Mesenchymal stem cell (in vitro differentiated cells and primary cell): ENCODE measurements at regions not wholly inside any gene's neighbourhood (a gene's known extent, or its start where the extent isn't known, plus 50 kb on each side); places are given as distances from the start of the nearest gene placed in this dataset.

Experiments used
- DNase-seq: peaks from one replicate; pipeline ENCODE4 v3.0.0-alpha.2; 2013
- H2AFZ ChIP-seq: one replicate; pipeline ENCODE4 v1.6.1; 2013; ENCODE audit warnings: low read depth, mild to moderate bottlenecking, control low read depth, inconsistent platforms, low read length, moderate library complexity
- H2AK5ac ChIP-seq: 2 replicates; pipeline ENCODE4 v1.6.1; 2013; ENCODE audit warnings: low read length, moderate library complexity, mild to moderate bottlenecking, inconsistent platforms; ENCODE audit not compliant: severe bottlenecking
- H2BK120ac ChIP-seq: one replicate; pipeline ENCODE4 v1.6.1; 2013; ENCODE audit warnings: low read depth, mild to moderate bottlenecking, inconsistent platforms, low read length, moderate library complexity
- H2BK12ac ChIP-seq, 2 experiments: one replicate each; pipeline ENCODE4 v1.6.1; 2013; ENCODE audit warnings: inconsistent platforms in 2 of 2, low read length in 2 of 2, mild to moderate bottlenecking in 2 of 2, moderate library complexity in 2 of 2, control low read depth in 1 of 2
- H2BK15ac ChIP-seq: one replicate; pipeline ENCODE4 v1.6.1; 2013; ENCODE audit warnings: mild to moderate bottlenecking, low read depth, inconsistent platforms; ENCODE audit not compliant: poor library complexity, severe bottlenecking
- H2BK5ac ChIP-seq: 2 replicates; pipeline ENCODE4 v1.6.1; 2013; ENCODE audit warnings: low read depth, mild to moderate bottlenecking, low read length, control low read depth, inconsistent platforms; ENCODE audit not compliant: poor library complexity, severe bottlenecking
- H3K14ac ChIP-seq, 2 experiments: one replicate each; pipeline ENCODE4 v1.6.1; 2013; ENCODE audit warnings: inconsistent platforms in 2 of 2, low read length in 2 of 2, control low read depth in 1 of 2, mild to moderate bottlenecking in 1 of 2, moderate library complexity in 1 of 2
- H3K18ac ChIP-seq, 2 experiments: one replicate each; pipeline ENCODE4 v1.6.1; 2013; ENCODE audit warnings: inconsistent platforms in 2 of 2, low read length in 2 of 2, control low read depth in 1 of 2, low read depth in 1 of 2, mild to moderate bottlenecking in 1 of 2
- H3K23ac ChIP-seq, 2 experiments: one replicate each; pipeline ENCODE4 v1.6.1; 2013; ENCODE audit warnings: inconsistent platforms in 2 of 2, low read length in 2 of 2, mild to moderate bottlenecking in 2 of 2, moderate library complexity in 2 of 2, control low read depth in 1 of 2
- H3K27ac ChIP-seq: 2 replicates; pipeline ENCODE4 v1.5.1; 2013; ENCODE audit warnings: mild to moderate bottlenecking, moderate library complexity, low read length, control low read depth, inconsistent platforms; ENCODE audit not compliant: poor library complexity, severe bottlenecking
- H3K27me3 ChIP-seq, 2 experiments: 2 replicates each; pipeline versions ENCODE4 v1.6.1 to v1.7.0; 2013; ENCODE audit warnings: low read length in 2 of 2, mild to moderate bottlenecking in 2 of 2, moderate library complexity in 2 of 2, control low read depth in 1 of 2, inconsistent platforms in 1 of 2; ENCODE audit not compliant: control insufficient read depth in 1 of 2, insufficient read depth in 1 of 2
- H3K36me3 ChIP-seq, 2 experiments: 2 replicates each; pipeline versions ENCODE4 v1.6.1 to v1.7.0; 2013; ENCODE audit warnings: low read length in 2 of 2, control low read depth in 1 of 2, inconsistent platforms in 1 of 2, low read depth in 1 of 2, mild to moderate bottlenecking in 1 of 2; ENCODE audit not compliant: insufficient read depth in 2 of 2, control insufficient read depth in 1 of 2
- H3K4ac ChIP-seq, 2 experiments: one replicate each; pipeline ENCODE4 v1.6.1; 2013; ENCODE audit warnings: inconsistent platforms in 2 of 2, low read length in 2 of 2, mild to moderate bottlenecking in 2 of 2, moderate library complexity in 2 of 2, control low read depth in 1 of 2, low read depth in 1 of 2
- H3K4me1 ChIP-seq: 2 replicates; pipeline ENCODE4 v1.6.1; 2013; ENCODE audit warnings: low read depth, low read length, control low read depth; ENCODE audit not compliant: control insufficient read depth, insufficient read depth
- H3K4me2 ChIP-seq: 2 replicates; pipeline ENCODE4 v1.6.1; 2013; ENCODE audit warnings: low read length, mild to moderate bottlenecking, inconsistent platforms; ENCODE audit not compliant: poor library complexity, severe bottlenecking
- H3K4me3 ChIP-seq, 2 experiments: 2 replicates each; pipeline versions ENCODE4 v1.5.1 to v1.7.0; 2013; ENCODE audit warnings: low read length in 2 of 2, mild to moderate bottlenecking in 2 of 2, control low read depth in 1 of 2, low read depth in 1 of 2; ENCODE audit not compliant: insufficient read depth in 1 of 2
- H3K79me1 ChIP-seq: replicated peaks from 2 replicates; pipeline ENCODE4 v1.6.1; 2013; ENCODE audit warnings: mild to moderate bottlenecking, control low read depth, low read length, inconsistent platforms; ENCODE audit not compliant: poor library complexity, severe bottlenecking
- H3K9ac ChIP-seq: 2 replicates; pipeline ENCODE4 v1.7.0; 2013; ENCODE audit warnings: mild to moderate bottlenecking, low read length, moderate library complexity
- H3K9me3 ChIP-seq: 2 replicates; pipeline ENCODE4 v1.7.0; 2013; ENCODE audit warnings: mild to moderate bottlenecking, low read length; ENCODE audit not compliant: control insufficient read depth
- H4K8ac ChIP-seq: one replicate; pipeline ENCODE4 v1.6.1; 2013; ENCODE audit warnings: inconsistent platforms, mild to moderate bottlenecking, low read length, moderate library complexity
- H4K91ac ChIP-seq: one replicate; pipeline ENCODE4 v1.6.1; 2013; ENCODE audit warnings: mild to moderate bottlenecking, low read length, inconsistent platforms
- WGBS: methylation state at CpG from one replicate; pipeline ENCODE4 v1.1.7; 2013; ENCODE audit warnings: mixed read lengths; 5-methylcytosine and 5-hydroxymethylcytosine counted together

DNA sequence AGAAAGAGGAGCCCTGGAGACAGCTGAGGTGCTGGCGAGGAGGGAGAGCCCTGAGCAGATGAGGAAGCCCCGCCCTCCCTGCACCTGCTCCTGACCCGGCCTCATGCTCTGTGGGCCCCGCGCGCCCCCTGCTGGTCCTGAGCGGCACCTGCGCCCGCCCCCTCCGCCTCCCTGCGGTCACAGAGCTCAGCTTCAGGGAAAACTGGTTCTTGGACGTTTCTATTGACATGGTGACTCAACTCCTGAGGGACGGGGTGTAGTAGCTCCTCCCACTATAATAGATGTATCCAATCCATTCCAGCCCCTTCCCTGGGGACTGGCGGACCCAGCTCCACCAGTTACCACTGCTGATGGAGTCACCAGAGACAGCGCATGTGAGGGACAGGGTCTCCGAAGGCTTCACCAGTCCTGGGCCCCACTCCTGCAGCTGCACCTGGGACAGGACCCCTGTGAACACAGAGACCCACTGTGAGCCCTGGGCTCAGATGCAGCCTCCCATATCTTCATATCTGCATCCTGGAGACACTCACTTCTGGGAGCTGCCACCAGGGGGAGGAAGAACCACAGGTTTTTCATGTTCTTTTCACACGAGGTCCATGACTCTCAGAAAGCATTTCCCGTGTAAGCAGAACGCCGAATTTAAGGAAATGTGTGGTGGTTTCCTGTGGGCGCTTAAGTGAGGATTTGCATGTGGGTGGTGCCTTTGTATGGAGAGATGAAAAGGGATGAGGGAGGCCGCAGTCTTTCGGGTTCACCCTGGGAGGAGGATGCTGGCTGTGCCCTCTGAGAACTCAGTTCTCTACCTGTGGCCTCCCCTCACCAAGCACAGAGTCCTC is 1346.4 kb downstream of the TMEM121 start:
- Histone ChIP-seq H3K14ac (no peak overlapping the region), H4K8ac (no peak overlapping the region), H3K27me3 (peaks cover 0 to 8% of the 10 kb centered on the region in 2 experiments), H2BK5ac (no peak overlapping the region), H2BK12ac (no peak overlapping the region), H3K4me3 (no peak overlapping the region), H3K36me3 (no peaks in the 10 kb centered on the region), H3K4me2 (no peak overlapping the region), H3K4me1 (no peaks in the 10 kb centered on the region), H2AFZ (no peak overlapping the region), H3K9ac (no peak overlapping the region), H4K91ac (no peak overlapping the region), H3K79me1 (no peaks in the 10 kb centered on the region), H3K18ac (no peak overlapping the region), H3K4ac (no peak overlapping the region), H3K9me3 (no peaks in the 10 kb centered on the region), H2AK5ac (no peak overlapping the region), H2BK15ac (no peak overlapping the region), H3K27ac (no peak overlapping the region), H3K23ac (no peak overlapping the region), H2BK120ac (no peak overlapping the region)
- WGBS, result 74% methylated on average over 23 of the region's 23 CpGs
- DNase-seq, result no peak

- no peak overlapping the region for H2BK12ac ChIP-seq
- H3K27ac ChIP-seq, result no peak overlapping the region
- no peak overlapping the region for H2AFZ ChIP-seq
- no peak overlapping the region for H4K91ac ChIP-seq
- no peak overlapping the region for H3K4ac ChIP-seq
- no peak overlapping the region for H3K4me3 ChIP-seq
- no peak overlapping the region for H3K9ac ChIP-seq
- no peak overlapping the region for H2AK5ac ChIP-seq
- H3K4me1 ChIP-seq, result no peaks in the 10 kb centered on the region
- no peaks in the 10 kb centered on the region for H3K36me3 ChIP-seq
- no peak overlapping the region for H2BK5ac ChIP-seq
- H3K79me1 ChIP-seq, result no peaks in the 10 kb centered on the region
- H2BK120ac ChIP-seq, result no peak overlapping the region
- H3K4me2 ChIP-seq, result no peak overlapping the region
- H3K23ac ChIP-seq, result no peak overlapping the region
- 57% methylated on average over 4 of the region's 4 CpGs for WGBS
- peaks cover 0 to 8% of the 10 kb centered on the region in 2 experiments for H3K27me3 ChIP-seq
- no peak overlapping the region for H3K14ac ChIP-seq
- no peak overlapping the region for H3K18ac ChIP-seq
- no peak overlapping the region for H2BK15ac ChIP-seq
- DNase-seq, result no peak
- H3K9me3 ChIP-seq, result no peaks in the 10 kb centered on the region
- no peak overlapping the region for H4K8ac ChIP-seq
These were observed 1348.0 kb downstream of the TMEM121 start for GRCh38 chr14:106874350-106874749.

DNA sequence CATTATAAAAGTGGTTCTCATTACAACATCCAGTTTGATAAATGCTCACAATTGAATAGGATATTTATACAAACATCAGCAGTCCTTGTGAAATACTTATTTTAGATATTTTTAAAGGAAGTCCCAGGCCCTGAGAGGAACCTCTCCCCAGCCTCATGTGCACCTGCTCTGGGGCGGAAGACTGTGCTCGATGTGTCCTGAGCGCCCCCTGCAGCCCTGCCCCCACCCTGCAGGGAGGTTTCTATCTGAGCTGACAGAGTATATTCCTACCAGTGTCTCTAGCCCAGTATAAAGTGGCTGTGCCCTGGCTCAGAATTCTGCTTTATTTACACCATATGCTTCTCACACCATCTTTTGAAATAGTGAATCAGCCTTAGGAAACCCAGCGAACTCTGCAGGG is 1349.1 kb downstream of the TMEM121 start:
- Histone ChIP-seq H2BK15ac (no peak overlapping the region), H3K9me3 (no peaks in the 10 kb centered on the region), H2BK5ac (no peak overlapping the region), H3K27me3 (peaks cover 0 to 8% of the 10 kb centered on the region in 2 experiments), H2AK5ac (no peak overlapping the region), H3K23ac (no peak overlapping the region), H3K4me3 (no peak overlapping the region), H3K4ac (no peak overlapping the region), H3K4me1 (no peaks in the 10 kb centered on the region), H3K9ac (no peak overlapping the region), H2BK120ac (no peak overlapping the region), H3K36me3 (no peaks in the 10 kb centered on the region), H2AFZ (no peak overlapping the region), H4K91ac (no peak overlapping the region), H3K4me2 (no peak overlapping the region), H3K27ac (no peak overlapping the region), H3K18ac (no peak overlapping the region), H3K14ac (no peak overlapping the region), H3K79me1 (no peaks in the 10 kb centered on the region), H4K8ac (no peak overlapping the region), H2BK12ac (no peak overlapping the region)
- 84% methylated on average over 4 of the region's 4 CpGs for WGBS
- DNase-seq, result no peak

- Histone ChIP-seq H3K4me3 (no peak overlapping the region), H3K9me3 (no peaks in the 10 kb centered on the region), H2AFZ (no peak overlapping the region), H3K4ac (no peak overlapping the region), H3K23ac (no peak overlapping the region), H3K4me1 (no peaks in the 10 kb centered on the region), H4K8ac (no peak overlapping the region), H3K36me3 (no peaks in the 10 kb centered on the region), H3K9ac (no peak overlapping the region), H2AK5ac (no peak overlapping the region), H2BK15ac (no peak overlapping the region), H3K14ac (no peak overlapping the region), H3K79me1 (no peaks in the 10 kb centered on the region), H3K27me3 (peaks cover 0 to 8% of the 10 kb centered on the region in 2 experiments), H4K91ac (no peak overlapping the region), H3K4me2 (no peak overlapping the region), H2BK12ac (no peak overlapping the region), H2BK120ac (no peak overlapping the region), H3K27ac (no peak overlapping the region), H2BK5ac (no peak overlapping the region), H3K18ac (no peak overlapping the region)
- no peak for DNase-seq
- WGBS, result 71% methylated on average over 2 of the region's 3 CpGs
These were observed 1350.3 kb downstream of the TMEM121 start for GRCh38 chr14:106876711-106877110.
